Stromal cell of bone marrow (primary cell): ENCODE measurements at regions not wholly inside any gene's neighbourhood (a gene's known extent, or its start where the extent isn't known, plus 50 kb on each side); places are given as distances from the start of the nearest gene placed in this dataset.
A peak's percentile ranks its signal among the peaks of the same experiment; 100 is the strongest.

ENCODE experiments used
- DNase-seq: peaks from one replicate; pipeline ENCODE4 v3.0.0-alpha.2; 2012; ENCODE audit warnings: low read depth

DNA sequence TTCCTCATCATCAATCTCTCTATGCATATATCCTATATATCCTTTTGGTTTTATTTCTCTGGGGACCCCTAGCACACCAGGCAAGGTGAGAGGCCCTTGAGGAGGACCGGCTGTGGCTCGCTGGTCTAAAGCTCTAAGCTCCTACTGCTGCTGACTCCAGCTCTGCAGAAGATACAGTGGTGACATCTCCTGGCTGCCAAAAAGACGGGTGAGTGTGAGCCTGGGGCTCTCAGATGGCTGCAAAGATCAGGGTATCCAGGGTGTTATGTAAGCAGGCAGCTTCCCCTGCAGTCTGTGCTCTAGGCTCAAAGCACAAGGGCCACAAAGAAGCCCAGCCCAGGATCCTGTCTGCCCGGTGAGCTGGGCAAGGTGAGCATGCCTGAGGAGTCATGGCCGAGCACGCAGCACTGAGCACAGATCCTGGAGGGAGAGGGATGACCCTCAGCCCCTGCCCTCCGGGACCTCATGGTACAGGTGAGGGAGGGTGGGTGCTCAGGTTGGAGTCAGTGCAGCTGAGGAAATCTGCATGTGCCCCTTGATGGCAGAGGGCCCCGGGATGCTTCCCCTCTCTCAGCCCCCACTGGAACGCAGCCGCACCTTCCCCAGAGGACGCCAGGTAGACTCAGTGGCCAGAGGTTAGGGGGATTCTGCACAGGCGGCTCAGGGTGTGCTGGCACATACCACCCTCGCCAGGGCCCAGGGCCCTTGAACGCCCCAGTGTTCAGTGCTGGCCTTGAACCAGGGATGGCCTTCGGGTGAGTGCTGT is 95.4 kb upstream of the INSIG1 start:
- no peak for DNase-seq

DNA sequence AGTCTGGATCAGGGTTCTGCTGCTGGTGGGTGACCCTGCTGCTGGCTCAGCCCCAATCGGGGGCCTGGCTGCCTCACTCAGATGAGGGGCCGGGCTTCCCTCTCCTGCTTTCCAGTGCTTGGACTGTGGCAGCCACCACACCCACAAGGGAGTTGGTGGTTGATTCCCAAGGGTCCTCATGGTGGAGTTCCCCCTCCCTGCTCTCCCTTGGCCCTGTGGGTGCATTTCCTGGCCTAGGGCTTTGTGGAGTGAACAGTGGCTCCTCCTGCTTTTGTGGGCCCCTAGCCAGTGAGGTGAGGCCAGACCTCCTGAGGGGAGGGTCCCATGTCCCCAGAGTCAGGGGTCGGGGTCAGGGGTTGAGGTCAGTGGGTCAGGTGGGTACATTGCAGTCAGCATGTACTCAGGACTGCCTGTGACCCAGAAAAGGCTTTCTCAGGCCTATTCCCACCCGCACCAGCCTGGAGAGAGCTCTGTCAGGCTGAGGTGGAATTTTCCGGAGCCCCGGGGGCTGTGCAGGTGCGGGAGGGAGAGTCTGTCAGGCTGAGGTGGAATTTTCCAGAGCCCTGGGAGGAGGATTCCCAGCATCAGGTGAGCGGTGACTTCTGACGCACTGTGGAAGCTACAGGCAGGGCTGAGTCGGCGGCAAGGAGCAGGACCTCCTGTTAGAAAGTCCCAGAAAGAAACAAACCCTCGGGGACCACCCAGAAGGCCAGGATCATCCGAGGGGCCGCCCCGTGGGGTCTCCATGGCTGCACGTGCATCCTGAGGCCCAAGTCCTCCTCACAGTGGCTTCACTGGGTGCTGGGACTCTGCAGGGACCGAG is 94.4 kb upstream of the INSIG1 start:
- no peak for DNase-seq

DNA sequence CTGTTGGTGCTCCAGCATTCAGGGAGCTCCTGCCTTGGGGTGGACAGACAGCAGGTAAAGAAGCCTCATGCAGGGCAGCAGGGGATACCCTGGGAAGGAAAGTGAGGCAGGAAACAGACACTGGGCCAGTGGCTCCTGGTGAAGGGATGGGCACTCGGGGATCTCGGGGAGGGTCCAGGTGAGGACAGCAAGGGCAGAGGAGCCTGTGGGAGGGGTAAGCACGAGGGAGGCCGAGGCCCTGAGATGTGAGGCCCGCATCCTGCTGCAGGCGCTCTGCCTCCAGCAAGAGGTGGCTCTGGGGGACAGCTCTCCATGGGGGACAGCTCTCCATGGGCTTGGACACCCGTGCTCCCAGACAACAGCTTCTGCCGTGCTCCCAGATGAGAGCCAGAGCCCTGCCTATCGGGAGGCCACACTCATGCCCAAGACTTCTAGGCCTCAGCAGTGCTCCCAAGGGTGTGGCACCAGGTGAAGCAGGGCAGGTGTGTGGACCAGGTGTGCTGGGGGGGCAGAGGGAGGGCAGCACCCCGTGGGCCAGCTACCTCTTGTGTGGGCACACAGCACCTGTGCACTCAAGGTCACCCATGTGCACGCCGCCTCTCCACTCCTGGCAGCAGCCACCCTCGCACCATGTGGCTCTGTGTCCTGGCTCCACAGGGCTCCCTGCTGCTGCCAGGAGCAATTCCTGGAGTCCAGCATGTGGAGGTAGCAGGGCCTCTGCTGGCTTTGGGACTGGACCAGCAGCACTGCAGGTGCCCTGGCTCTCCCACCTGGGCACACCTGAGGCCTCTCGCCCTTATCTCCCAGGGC is 93.6 kb upstream of the INSIG1 start:
- DNase-seq = no peak

DNA sequence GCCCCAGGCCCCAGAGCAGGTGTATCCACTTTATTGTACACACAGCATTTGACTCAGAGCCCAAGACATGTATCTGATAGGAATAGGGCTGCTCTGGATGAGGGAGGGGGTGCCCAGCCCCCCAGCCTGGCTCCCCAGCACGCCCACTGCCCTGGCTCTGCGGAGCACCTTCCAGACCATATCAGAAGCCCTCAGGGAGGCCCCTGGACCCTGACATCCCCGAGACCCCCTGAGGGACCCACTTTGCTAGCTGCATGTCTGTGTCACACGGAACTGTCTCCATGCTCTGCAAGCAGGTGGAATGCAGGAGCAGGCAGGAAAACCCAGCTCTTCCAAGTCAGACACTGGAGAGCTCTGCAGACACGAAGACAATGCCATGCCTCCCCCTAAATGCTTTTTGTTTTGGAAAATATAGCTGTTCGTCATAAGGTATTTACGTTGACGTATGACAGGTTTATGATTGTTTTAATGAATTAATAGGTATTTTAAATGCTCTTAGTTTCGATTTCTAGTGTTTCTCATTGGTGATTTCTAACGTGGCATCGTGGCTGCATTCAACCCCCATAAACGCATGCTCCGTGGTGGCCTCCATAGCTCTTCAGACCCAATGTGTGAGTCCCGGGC is 92.8 kb upstream of the INSIG1 start:
- no peak for DNase-seq

DNA sequence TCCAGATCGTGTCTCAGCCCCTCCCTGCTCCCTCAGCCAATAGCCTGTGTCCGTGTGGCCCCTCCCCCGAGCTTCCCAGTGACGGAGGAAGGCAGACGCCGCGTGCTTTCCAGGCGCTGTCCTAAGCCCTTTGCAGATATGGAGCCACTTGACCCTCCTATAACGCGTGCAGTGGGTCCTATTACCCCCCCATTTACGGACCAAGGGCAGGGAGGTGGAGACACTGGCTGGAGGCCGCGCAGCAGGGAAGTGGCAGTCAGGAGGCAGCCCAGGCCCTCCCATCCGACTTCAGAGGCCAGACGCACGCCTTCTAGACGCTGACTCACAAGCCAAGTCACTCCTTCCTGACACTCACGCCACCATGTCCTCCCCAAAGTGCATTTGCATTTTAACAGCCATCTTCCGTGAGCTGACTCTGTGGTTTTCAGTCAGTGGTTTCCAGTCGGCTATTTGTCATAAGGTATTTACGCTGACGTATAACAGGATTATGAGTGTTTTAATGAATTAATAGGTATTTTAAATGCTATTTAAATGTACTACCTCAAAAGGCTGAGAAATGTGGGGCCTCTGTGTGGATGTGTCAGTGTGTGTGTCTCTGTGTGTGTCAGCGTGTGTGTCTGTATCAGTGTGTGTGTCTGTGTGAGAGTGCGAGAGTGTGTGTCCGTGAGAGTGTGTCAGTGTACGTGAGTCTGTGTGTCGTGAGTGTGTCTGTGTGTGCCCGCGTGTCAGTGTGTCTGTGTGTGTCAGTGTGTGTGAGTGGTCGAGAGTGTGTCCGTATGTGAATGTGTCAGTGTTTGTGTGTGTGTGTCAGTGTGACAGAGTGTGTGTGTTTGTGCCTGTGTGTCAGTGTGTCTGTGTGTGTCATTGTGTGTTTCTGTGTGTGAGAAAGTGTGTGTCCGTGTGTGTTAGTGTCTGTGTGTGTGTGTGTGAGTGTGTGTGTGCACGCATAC is 92.0 kb upstream of the INSIG1 start:
- peak; percentile 98 for DNase-seq

DNA sequence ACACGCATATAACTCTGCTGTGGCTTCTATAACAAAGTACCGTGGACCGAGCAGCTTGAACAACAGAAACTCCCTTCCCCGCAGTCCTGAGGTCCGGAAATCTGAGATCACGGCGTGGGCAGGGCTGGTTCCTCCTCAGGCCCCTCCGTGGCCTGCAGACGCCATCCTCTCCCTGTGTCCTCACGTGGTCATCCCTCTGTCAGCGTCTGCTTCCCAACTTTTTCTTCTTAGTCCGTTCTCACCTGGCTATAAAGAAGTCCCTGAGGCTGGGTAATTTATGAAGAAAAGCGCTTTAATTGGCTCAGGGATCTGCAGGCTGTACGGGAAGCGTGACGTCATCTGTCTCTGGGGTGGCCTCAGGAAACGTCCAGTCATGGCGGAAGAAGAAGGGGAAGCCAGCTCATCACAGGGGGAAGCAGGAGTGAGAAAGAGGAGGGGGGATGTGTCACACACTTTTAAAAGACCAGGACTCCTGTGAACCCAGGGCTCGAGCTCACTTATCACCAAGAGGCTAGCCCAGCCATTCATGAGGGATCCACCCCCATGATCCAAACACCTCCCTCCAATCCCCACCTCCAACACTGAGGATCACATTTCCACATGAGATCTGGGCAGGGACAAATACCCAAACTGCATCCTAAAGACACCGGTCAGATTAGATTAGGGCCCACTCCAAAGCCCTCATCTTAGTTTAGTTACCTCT is 91.2 kb upstream of the INSIG1 start:
- peak; percentile 88 for DNase-seq

DNA sequence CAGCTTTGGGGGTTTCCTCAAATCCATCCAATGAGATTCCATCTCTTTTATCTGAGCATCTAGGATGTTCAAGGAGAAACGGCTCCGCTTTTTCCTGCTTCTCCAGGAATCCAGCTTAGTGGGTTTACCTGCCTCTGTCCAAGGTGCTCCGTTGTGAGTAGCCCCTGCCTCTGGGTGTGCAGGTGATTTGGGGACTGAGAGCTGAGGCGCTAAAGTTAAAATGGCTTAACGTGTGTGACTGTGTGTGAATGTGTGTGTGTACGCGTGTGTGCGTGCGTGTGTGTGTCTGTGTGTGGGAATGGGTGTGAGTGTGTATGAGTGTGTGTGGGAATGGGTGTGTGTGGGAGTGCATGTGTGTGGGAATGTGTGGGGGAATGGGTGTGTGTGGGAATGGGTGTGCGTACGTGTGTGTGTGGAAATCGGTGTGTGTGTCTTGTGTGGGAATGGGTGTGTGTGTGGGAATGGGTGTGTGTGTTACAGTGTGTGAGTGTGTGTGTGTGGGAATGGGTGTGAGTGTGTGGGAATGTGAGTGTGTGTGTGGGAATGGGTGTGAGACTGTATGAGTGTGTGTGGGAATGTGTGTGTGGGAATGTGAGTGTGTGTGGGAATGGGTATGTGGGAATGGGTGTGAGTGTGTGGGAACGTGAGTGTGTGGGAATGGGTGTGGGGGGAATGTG is 90.2 kb upstream of the INSIG1 start:
- no peak for DNase-seq

DNA sequence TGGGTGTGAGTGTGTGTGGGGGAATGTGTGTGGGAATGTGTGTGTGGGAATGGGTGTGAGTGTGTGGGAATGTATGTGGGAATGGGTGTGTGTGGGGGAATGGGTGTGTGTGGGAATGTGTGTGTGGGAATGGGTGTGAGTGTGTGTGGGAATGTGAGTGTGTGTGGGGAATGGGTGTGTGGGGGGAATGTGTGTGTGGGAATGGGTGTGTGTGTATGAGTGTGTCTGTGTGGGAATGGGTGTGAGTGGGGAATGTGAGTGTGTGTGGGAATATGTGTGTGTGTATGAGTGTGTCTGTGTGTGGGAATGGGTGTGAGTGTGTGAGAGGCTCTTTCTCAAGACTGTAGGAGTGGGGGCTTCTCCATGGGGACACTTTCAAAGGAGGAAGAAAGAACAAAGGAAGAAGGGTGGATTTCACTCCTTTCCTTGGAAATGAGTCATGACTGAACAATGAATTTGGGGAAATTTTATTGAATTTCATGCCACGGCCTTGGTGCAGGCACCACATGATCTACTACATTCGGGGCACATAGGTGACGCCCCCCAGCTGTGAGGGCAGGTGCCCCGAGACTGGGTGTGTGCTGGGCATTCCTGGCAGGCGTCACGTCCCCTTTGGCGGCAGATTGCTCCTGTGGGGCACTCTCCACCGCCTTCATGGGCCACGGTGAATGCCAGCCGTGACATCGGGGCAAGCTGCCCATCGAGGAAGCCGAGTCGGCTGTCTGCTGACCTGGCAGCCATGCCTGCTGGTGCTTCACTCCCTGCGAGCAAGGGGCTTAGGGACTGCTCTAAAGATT is 88.8 kb upstream of the INSIG1 start:
- no peak for DNase-seq

DNA sequence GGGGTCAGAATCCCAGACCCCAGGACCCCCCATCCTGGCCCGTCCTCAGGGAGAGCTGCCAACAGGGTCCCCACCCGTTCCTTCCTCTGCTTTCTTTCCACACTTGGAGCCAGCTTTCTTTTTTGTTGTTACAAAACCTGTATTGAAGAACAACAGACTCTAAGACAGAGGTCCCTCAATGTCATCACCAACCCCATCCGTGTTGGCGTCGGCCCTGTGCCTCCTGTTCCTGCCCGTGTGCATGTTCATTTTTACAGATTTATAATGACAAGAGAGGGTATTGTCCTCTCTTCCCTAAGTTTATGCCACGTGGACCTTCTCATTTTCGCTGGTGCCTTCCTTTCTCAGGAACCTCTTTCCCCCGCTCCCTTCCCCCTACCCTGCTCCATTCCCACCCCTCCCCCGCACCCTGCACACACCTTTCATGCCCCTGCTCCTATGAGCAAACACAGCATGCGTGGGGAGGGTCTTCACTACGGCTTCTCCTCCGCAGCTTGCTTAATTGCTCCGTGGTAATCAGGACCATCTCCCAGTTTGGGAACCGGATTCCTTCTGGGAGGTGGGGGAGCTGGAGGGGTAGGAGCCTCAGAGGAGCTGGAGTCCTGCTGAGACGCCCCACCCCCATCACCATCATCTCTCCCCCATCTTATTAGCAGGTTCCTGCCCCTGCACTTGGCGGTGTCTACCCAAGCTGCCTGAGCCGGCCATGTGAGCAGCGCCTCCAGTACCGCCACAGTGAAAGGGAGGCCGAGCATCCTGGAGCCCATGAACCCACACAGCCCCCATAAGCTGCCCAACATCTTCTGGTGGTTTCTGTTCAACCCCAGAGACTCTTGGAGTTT is 88.0 kb upstream of the INSIG1 start:
- DNase-seq = no peak

DNA sequence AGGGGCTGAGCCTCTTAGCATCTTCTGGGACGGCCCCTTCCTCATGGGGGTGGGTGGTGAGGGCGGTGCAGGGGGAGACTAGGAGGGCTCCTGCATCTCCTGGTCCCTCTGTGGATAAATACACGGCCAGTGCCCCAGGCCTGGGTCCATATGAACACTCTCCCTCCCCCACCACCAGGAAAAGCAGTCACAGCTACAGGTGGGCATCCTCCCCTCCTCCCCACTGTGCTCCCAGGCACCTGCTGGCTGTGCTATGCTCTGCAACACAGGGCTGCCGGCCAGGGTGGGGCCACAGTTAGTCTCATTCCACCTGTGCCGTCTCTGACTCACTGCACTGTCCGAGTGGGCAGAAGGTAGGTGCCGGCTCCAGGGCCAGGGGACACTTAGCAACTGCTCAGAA is 87.3 kb upstream of the INSIG1 start:
- no peak for DNase-seq

DNA sequence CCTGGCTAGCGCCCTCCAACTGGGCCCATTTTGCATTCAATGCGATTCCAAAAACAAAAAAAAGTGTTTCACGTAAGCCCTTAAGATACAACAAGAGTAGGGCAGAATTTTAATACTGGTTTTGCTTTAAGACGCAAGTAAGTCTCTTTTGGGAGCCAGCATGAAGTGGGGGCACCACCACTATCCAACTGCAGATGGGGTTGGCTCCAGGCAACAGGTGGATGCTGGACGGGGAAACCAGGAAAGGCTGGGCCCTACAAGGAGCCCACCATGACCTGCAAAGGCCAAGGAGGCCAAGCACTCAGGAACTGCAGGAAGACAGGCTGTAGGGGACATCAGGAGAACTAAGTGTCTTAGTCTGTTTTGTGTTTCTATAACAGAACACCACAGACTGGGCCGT is 86.5 kb upstream of the INSIG1 start:
- DNase-seq = no peak

DNA sequence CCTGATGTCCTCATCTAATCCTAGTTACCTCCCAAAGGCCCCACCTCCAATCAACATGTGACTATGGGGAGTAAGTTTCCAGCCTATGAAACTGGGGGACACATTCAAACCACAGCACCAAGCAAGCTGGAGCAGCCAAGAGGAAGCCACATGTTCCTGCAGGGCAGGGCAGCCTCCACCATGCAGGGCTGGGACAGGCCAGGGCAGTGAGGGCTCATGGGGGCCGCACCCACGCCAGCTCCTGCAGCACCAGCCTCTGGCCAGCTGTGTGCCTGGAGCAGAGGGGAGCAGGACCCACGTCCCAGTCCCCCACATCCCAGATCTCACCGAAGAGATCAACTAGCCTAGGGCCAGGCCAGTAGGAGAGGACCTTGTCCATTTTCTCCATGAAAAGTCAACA is 85.9 kb upstream of the INSIG1 start:
- DNase-seq = no peak

DNA sequence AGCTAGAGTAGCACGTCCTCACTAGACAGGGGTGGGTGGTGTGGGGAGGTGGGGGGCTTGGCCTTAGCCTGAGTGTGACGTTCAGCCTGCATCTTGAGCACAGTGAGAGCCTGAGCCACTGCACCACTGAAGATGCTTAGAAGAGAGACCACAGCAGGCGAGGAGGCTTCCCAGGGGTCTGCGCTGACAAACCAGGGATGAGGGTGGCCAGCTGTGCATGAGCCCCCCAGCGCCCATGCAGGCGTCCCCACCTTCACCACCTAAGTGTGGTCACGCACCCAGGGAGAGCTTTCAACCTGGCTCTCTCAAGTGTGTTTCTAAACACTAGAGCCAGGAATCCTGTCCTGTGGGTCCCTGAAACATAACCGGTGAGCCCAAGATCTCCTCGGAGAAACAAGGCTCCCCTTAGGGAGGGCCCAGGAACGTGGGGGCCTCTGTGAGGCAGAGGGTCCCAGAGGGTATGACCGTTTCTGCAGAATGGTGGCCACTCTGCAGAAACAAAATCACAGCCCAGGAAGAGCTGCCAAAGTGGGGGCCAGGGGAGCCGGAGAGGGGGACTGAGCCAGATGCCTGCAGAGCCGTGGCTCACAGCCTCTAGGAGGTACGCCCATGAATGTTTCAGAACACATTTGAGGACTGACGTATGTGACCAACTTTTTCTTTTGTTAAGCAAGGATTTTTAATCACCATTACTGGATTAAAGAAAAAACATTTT is 85.2 kb upstream of the INSIG1 start:
- DNase-seq = no peak

DNA sequence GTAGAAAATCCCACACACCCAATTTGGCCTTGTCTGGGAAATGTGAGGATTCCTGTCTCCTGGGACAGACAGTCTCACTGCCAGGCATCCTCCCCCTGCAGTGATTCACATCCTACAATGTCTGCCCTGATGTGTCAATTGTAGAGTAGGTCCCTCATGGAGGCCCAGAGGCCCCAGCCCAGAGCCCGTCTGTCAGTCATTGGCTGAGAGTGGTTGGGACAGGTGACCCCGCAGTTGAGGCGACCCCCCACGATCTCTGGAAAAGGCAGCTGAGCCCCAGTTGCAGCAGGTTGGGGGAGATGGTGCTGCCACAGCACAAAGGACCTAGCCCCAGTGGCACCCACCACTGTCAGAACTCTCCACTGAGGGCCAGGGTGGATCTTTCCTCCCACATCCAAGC is 84.3 kb upstream of the INSIG1 start:
- DNase-seq = peak; percentile 58

DNA sequence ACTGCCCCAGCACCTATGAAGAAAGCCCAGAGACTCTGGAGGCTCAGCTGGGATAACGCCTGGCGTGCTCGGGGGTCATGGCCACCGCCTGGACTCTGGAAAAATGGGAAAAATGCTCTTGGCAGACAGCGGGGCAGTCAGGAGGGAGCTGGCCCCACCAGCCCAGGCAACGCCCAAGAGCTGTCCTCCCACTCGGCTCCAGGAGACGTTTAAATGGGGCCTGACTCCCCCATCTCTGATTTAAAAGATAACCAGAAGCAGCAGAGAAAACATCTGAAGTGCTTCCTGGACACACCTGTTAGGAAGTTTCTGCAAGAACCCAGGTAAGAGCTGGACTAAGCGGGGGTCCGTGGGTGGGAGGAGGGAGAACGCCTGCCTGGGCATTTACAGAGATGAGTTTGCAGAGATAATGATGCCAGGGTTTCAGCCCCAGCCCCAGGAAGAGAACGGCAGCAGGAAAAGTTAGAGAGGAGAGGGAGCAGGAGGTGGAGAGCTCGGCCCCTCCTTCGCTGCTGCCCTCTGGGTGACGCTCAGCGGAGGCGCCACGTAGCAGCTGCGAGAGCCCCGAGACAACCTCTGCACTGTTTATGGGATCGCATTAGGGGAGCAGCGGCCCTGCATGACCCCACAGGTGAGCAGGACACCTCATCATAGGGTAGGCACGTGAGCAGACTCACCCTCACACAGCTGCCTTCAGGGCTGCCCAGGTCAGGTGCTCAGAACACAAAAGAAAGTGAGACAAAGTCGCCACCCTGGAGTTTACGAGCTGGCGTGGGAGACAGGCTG is 83.5 kb upstream of the INSIG1 start:
- no peak for DNase-seq

DNA sequence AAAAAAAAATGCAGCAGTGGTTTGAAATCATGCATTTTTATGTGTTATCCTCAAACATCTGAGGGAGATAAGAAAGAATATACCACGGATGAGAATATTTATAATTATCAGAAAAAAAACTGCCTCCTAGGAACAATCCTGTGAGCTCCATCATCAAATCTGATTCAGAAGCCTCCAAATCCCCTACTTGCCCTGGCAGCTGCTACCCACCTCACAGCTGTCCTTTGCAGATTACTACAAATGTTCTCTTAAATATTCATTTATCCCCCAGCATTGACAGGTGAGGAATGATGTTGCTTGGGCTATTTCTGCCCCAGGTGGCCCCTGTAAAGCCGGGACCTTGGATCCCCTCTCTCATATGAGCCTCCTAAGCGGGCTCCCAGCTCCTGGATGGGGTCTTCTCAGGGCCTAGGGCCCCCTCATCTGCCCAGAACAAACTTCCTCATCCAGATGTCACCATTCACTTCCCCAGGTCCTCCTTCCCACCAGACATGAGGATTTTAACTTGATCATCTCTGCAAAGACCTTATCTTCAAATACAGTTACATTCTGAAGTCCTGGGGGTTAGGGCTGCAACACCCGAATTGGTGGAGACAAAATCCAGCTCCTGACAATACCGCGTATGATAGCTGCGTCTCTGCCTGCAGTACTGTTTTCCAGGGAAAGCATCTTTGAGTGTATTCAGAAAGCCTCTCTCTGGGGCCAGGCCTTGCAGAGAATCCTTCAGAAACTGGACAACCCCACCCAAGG is 81.9 kb upstream of the INSIG1 start:
- DNase-seq = no peak
